ENCODE measurements at regions not wholly inside any gene's neighbourhood (a gene's known extent, or its start where the extent isn't known, plus 50 kb on each side); places are given as distances from the start of the nearest gene placed in this dataset.

- Histone ChIP-seq H3K4me3 (ENCODE audit: low read depth, low read length) (no peak overlapping the region), H3K27ac (no peak overlapping the region), H3K27me3 (ENCODE audit: insufficient read depth, low read depth, severe bottlenecking) (no peaks in the 10 kb centered on the region), H3K36me3 (no peaks in the 10 kb centered on the region), H3K9me3 (ENCODE audit: severe bottlenecking) (no peaks in the 10 kb centered on the region)
- TF ChIP-seq CTCF (IDR thresholded peaks at IDR 0.05; ENCODE audit: low read depth, low read length) = no peak
- no peak for DNase-seq
These were observed 230.7 kb upstream of the MARCKS start for GRCh38 chr6:113626475-113626874.

- no peak for TF ChIP-seq CTCF (IDR thresholded peaks at IDR 0.05; ENCODE audit: low read depth, low read length)
These were observed 229.7 kb upstream of the MARCKS start for GRCh38 chr6:113627480-113627879.

GRCh38 chr6:113629256-113629655 lies 227.9 kb upstream of the MARCKS start:
- H3K36me3 ChIP-seq = no peaks in the 10 kb centered on the region
- no peaks in the 10 kb centered on the region for H3K9me3 ChIP-seq (ENCODE audit: severe bottlenecking)
- H3K27me3 ChIP-seq (ENCODE audit: insufficient read depth, low read depth, severe bottlenecking) = no peaks in the 10 kb centered on the region
- H3K27ac ChIP-seq = no peak overlapping the region
- DNase-seq = no peak
- H3K4me3 ChIP-seq (ENCODE audit: low read depth, low read length) = no peak overlapping the region
- TF ChIP-seq CTCF (IDR thresholded peaks at IDR 0.05; ENCODE audit: low read depth, low read length) = no peak

More at GRCh38 chr6:113627480-113627879, 229.7 kb upstream of the MARCKS start:
- no peak overlapping the region for H3K4me3 ChIP-seq (ENCODE audit: low read depth, low read length)
- H3K27me3 ChIP-seq (ENCODE audit: insufficient read depth, low read depth, severe bottlenecking) = no peaks in the 10 kb centered on the region
- no peaks in the 10 kb centered on the region for H3K36me3 ChIP-seq
- no peak overlapping the region for H3K27ac ChIP-seq
- no peak for DNase-seq
- H3K9me3 ChIP-seq (ENCODE audit: severe bottlenecking) = no peaks in the 10 kb centered on the region

- TF ChIP-seq CTCF (IDR thresholded peaks at IDR 0.05; ENCODE audit: low read depth, low read length) = no peak
- DNase-seq = no peak
- Histone ChIP-seq H3K36me3 (no peaks in the 10 kb centered on the region), H3K9me3 (ENCODE audit: severe bottlenecking) (no peaks in the 10 kb centered on the region), H3K4me3 (ENCODE audit: low read depth, low read length) (no peak overlapping the region), H3K27ac (no peak overlapping the region), H3K27me3 (ENCODE audit: insufficient read depth, low read depth, severe bottlenecking) (no peaks in the 10 kb centered on the region)
These were observed 227.0 kb upstream of the MARCKS start for GRCh38 chr6:113629975-113630737.

GRCh38 chr6:113630738-113631535 lies 226.2 kb upstream of the MARCKS start:
- no peaks in the 10 kb centered on the region for H3K9me3 ChIP-seq (ENCODE audit: severe bottlenecking)
- H3K36me3 ChIP-seq = no peaks in the 10 kb centered on the region
- no peak for TF ChIP-seq CTCF (IDR thresholded peaks at IDR 0.05; ENCODE audit: low read depth, low read length)
- no peak overlapping the region for H3K4me3 ChIP-seq (ENCODE audit: low read depth, low read length)
- no peaks in the 10 kb centered on the region for H3K27me3 ChIP-seq (ENCODE audit: insufficient read depth, low read depth, severe bottlenecking)
- DNase-seq = no peak
- H3K27ac ChIP-seq = no peak overlapping the region

Data from WERI-Rb-1 (cell line).